ENCODE measurements at regions not wholly inside any gene's neighbourhood (a gene's known extent, or its start where the extent isn't known, plus 50 kb on each side); places are given as distances from the start of the nearest gene placed in this dataset.

GRCh38 chr1:55275151-55275748 lies 60.1 kb upstream of the USP24 start:
- no peak for TF ChIP-seq EZH2 (IDR thresholded peaks at IDR 0.05; ENCODE audit: low read depth)
- no peak for TF ChIP-seq CTCF (conservative IDR thresholded peaks at IDR 0.05)
